Esophagus muscularis mucosa (tissue), 3 donors: ENCODE measurements at regions not wholly inside any gene's neighbourhood (a gene's known extent, or its start where the extent isn't known, plus 50 kb on each side); places are given as distances from the start of the nearest gene placed in this dataset.
"Not testable (repeated sequence)": the region's sequence is repeated elsewhere in the genome, so short reads cannot be mapped to it uniquely, and the experiment has no call there.

ENCODE experiments used
- EP300 ChIP-seq: sonication (generic); formaldehyde crosslinking; IDR thresholded peaks from one replicate; pipeline ENCODE4 v1.6.1; 2017; ENCODE audit warnings: antibody characterized with exemption
- POLR2AphosphoS5 ChIP-seq, 2 donors: sonication (generic); formaldehyde crosslinking; IDR thresholded peaks; one replicate each; pipeline ENCODE4 v1.6.1; 2017; ENCODE audit warnings: antibody characterized with exemption in 2 of 2

GRCh38 chr6:97382071-97382470 is 99.1 kb upstream of the MMS22L start:
- TF ChIP-seq POLR2AphosphoS5 (IDR thresholded peaks at IDR 0.05); EP300: not testable (repeated sequence)
